ENCODE measurements at regions not wholly inside any gene's neighbourhood (a gene's known extent, or its start where the extent isn't known, plus 50 kb on each side); places are given as distances from the start of the nearest gene placed in this dataset.

- H3K4me3 ChIP-seq (ENCODE audit: low read length) = no peak overlapping the region
- TF ChIP-seq CTCF (conservative IDR thresholded peaks at IDR 0.05; ENCODE audit: low read depth, low read length) = no peak
- no peak for DNase-seq (ENCODE audit: low read depth)
These were observed 171.4 kb downstream of the PTN start for GRCh38 chr7:137172105-137172590.

GRCh38 chr7:137169282-137169698, 174.2 kb downstream of the PTN start:
- peak; percentile 31 for DNase-seq (ENCODE audit: low read depth)
- H3K4me3 ChIP-seq (ENCODE audit: low read length) = no peak overlapping the region
- TF ChIP-seq CTCF (conservative IDR thresholded peaks at IDR 0.05; ENCODE audit: low read depth, low read length) = peak; percentile 87

- no peak for TF ChIP-seq CTCF (conservative IDR thresholded peaks at IDR 0.05; ENCODE audit: low read depth, low read length)
These were observed 175.9 kb downstream of the PTN start for GRCh38 chr7:137167609-137168008.

GRCh38 chr7:137166363-137166762, 177.2 kb downstream of the PTN start:
- no peak for DNase-seq (ENCODE audit: low read depth)
- no peak overlapping the region for H3K4me3 ChIP-seq (ENCODE audit: low read length)
- TF ChIP-seq CTCF (conservative IDR thresholded peaks at IDR 0.05; ENCODE audit: low read depth, low read length) = no peak

More at GRCh38 chr7:137167609-137168008, 175.9 kb downstream of the PTN start:
- DNase-seq (ENCODE audit: low read depth) = no peak
- H3K4me3 ChIP-seq (ENCODE audit: low read length) = no peak overlapping the region

- H3K4me3 ChIP-seq (ENCODE audit: low read length) = no peak overlapping the region
- TF ChIP-seq CTCF (conservative IDR thresholded peaks at IDR 0.05; ENCODE audit: low read depth, low read length) = no peak
- no peak for DNase-seq (ENCODE audit: low read depth)
These were observed 177.7 kb downstream of the PTN start for GRCh38 chr7:137165786-137166185.

- no peak overlapping the region for H3K4me3 ChIP-seq (ENCODE audit: low read length)
- no peak for DNase-seq (ENCODE audit: low read depth)
- no peak for TF ChIP-seq CTCF (conservative IDR thresholded peaks at IDR 0.05; ENCODE audit: low read depth, low read length)
These were observed 178.3 kb downstream of the PTN start for GRCh38 chr7:137165241-137165640.

GRCh38 chr7:137164251-137164650, 179.3 kb downstream of the PTN start:
- H3K4me3 ChIP-seq (ENCODE audit: low read length) = no peak overlapping the region
- DNase-seq (ENCODE audit: low read depth) = no peak
- no peak for TF ChIP-seq CTCF (conservative IDR thresholded peaks at IDR 0.05; ENCODE audit: low read depth, low read length)

Measured in retinal pigment epithelial cell (primary cell).